Spleen (tissue), 11 donors: ENCODE measurements at regions not wholly inside any gene's neighbourhood (a gene's known extent, or its start where the extent isn't known, plus 50 kb on each side); places are given as distances from the start of the nearest gene placed in this dataset.

Experiments
- DNase-seq: peaks from one replicate; pipeline ENCODE4 v3.0.0-alpha.2; 2020
- H3K27ac ChIP-seq, 8 donors: fragments of 200-600 bp; sonication (generic) in 7 of 8; 1 replicate in 4 of 8; 2 replicates in 4 of 8; pipeline versions ENCODE4 v1.5.0 to v1.8.0; 2016 to 2021; ENCODE audit warnings: inconsistent platforms in 4 of 8, mild to moderate bottlenecking in 4 of 8, moderate library complexity in 1 of 8
- H3K27me3 ChIP-seq, 7 donors: fragments of 200-600 bp; sonication (generic) in 6 of 7; replicated peaks in 1 of 7; 1 replicate in 4 of 7; 2 replicates in 3 of 7; pipeline versions ENCODE4 v1.5.0 to v1.8.0; 2016 to 2021; ENCODE audit warnings: inconsistent platforms in 3 of 7, mild to moderate bottlenecking in 1 of 7
- H3K36me3 ChIP-seq, 6 donors: fragments of 200-600 bp; sonication (generic) in 5 of 6; 1 replicate in 4 of 6; 2 replicates in 2 of 6; pipeline versions ENCODE4 v1.5.0 to v1.8.0; 2016 to 2021; ENCODE audit warnings: inconsistent platforms in 2 of 6
- H3K4me1 ChIP-seq, 6 donors: fragments of 200-600 bp; sonication (generic) in 5 of 6; 1 replicate in 3 of 6; 2 replicates in 3 of 6; pipeline versions ENCODE4 v1.5.0 to v1.8.0; 2016 to 2021; ENCODE audit warnings: inconsistent platforms in 3 of 6
- H3K4me3 ChIP-seq, 8 donors: fragments of 200-600 bp; sonication (generic) in 7 of 8; 1 replicate in 4 of 8; 2 replicates in 4 of 8; pipeline versions ENCODE4 v1.5.0 to v1.8.0; 2016 to 2021; ENCODE audit warnings: inconsistent platforms in 4 of 8, mild to moderate bottlenecking in 4 of 8, moderate library complexity in 2 of 8
- H3K9me3 ChIP-seq, 8 donors: fragments of 200-600 bp; sonication (generic) in 7 of 8; 1 replicate in 4 of 8; 2 replicates in 4 of 8; pipeline versions ENCODE4 v1.5.0 to v1.8.0; 2016 to 2021; ENCODE audit warnings: inconsistent platforms in 4 of 8
- POLR2A ChIP-seq, 3 donors: fragments of 450-650 bp; IDR thresholded peaks; one replicate each; pipeline ENCODE4 v1.5.1; 2017; ENCODE audit warnings: antibody characterized with exemption in 3 of 3, mild to moderate bottlenecking in 1 of 3
- POLR2AphosphoS5 ChIP-seq, 3 donors: sonication (generic); formaldehyde crosslinking; IDR thresholded peaks; one replicate each; pipeline ENCODE4 v1.5.1; 2017; ENCODE audit warnings: antibody characterized with exemption in 3 of 3
- WGBS, 5 donors: extraction: QIAGEN DNeasy Blood & Tissue Kit in 3 of 5; methylation state at CpG; one replicate each; pipeline versions ENCODE4 v1.1.5 to v1.1.7; 2013 to 2018; 5-methylcytosine and 5-hydroxymethylcytosine counted together
- intact Hi-C: fragments of 100-400 bp; cut with DNase I; formaldehyde crosslinking; loops from one replicate; pipeline ENCODE4 v1.15.0; 2023; ENCODE audit warnings: low total_unique reads
- TF ChIP-seq, protein P1 (sequence below), 11 experiments: fragments of 200-600 bp in 7 of 11; fragments of 450-650 bp in 4 of 11; sonication (generic) in 4 of 11; IDR thresholded peaks in 8 of 11; conservative IDR thresholded peaks in 3 of 11; 1 replicate in 7 of 11; 2 replicates in 4 of 11; pipeline versions ENCODE4 v1.4.0 to v1.8.0; 2016 to 2021; ENCODE audit warnings: antibody characterized with exemption in 11 of 11, inconsistent platforms in 4 of 11, mild to moderate bottlenecking in 1 of 11
- donor health status: healthy with polysubstance abuse.
- donor health status: DM: no; HTN: no; CAD: no; lungs with moderate emphysema.
- donor health status: DM: no; HTN: no; CAD: no.
- donor health status: Bipolar disorder and iron deficiency.
- donor health status: healthy.
- donor health status: DM: no; HTN: no; CAD: no.
- donor health status: DM: yes; HTN: yes; CAD: no.

- no peaks in the 10 kb centered on the region for H3K4me1 ChIP-seq
- 86 to 95% (median 90%) methylated on average over 4 of the region's 4 CpGs for WGBS, 5 donors
- no peak overlapping the region for H3K4me3 ChIP-seq
- DNase-seq, result no peak
- intact Hi-C loops, result no loop called here
- H3K36me3 ChIP-seq, result no peaks in the 10 kb centered on the region
- no peaks in the 10 kb centered on the region for H3K9me3 ChIP-seq
- no peaks in the 10 kb centered on the region for H3K27me3 ChIP-seq
- TF ChIP-seq POLR2AphosphoS5 (IDR thresholded peaks at IDR 0.05), result no peak
- no peak for TF ChIP-seq POLR2A (IDR thresholded peaks at IDR 0.05)
- TF ChIP-seq, protein P1, sequence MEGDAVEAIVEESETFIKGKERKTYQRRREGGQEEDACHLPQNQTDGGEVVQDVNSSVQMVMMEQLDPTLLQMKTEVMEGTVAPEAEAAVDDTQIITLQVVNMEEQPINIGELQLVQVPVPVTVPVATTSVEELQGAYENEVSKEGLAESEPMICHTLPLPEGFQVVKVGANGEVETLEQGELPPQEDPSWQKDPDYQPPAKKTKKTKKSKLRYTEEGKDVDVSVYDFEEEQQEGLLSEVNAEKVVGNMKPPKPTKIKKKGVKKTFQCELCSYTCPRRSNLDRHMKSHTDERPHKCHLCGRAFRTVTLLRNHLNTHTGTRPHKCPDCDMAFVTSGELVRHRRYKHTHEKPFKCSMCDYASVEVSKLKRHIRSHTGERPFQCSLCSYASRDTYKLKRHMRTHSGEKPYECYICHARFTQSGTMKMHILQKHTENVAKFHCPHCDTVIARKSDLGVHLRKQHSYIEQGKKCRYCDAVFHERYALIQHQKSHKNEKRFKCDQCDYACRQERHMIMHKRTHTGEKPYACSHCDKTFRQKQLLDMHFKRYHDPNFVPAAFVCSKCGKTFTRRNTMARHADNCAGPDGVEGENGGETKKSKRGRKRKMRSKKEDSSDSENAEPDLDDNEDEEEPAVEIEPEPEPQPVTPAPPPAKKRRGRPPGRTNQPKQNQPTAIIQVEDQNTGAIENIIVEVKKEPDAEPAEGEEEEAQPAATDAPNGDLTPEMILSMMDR (IDR thresholded peaks at IDR 0.05 in 8 of 11, conservative IDR thresholded peaks at IDR 0.05 in 3 of 11), result no peak
- no peak overlapping the region for H3K27ac ChIP-seq
Measured at GRCh38 chr5:74320526-74320925, 320.0 kb downstream of the ENC1 start.

- TF ChIP-seq POLR2A (IDR thresholded peaks at IDR 0.05) (no peak), POLR2AphosphoS5 (IDR thresholded peaks at IDR 0.05) (no peak)
- TF ChIP-seq, protein P1 (IDR thresholded peaks at IDR 0.05 in 8 of 11, conservative IDR thresholded peaks at IDR 0.05 in 3 of 11), result no peak
- no peaks in the 10 kb centered on the region for H3K9me3 ChIP-seq
- no peaks in the 10 kb centered on the region for H3K36me3 ChIP-seq
- no peak for DNase-seq
- H3K27ac ChIP-seq, result no peak overlapping the region
- no peak overlapping the region for H3K4me3 ChIP-seq
- H3K4me1 ChIP-seq, result no peaks in the 10 kb centered on the region
- H3K27me3 ChIP-seq, result no peaks in the 10 kb centered on the region
- intact Hi-C loops, result no loop called here
- 72 to 89% (median 81%) methylated on average over 3 of the region's 3 CpGs for WGBS, 5 donors
Measured at GRCh38 chr5:74319076-74319475, 321.5 kb downstream of the ENC1 start.

GRCh38 chr5:74316064-74316603, 324.4 kb downstream of the ENC1 start:
- Histone ChIP-seq H3K4me1 (no peaks in the 10 kb centered on the region), H3K9me3 (no peaks in the 10 kb centered on the region), H3K27me3 (no peaks in the 10 kb centered on the region), H3K36me3 (no peaks in the 10 kb centered on the region), H3K4me3 (no peak overlapping the region), H3K27ac (no peak overlapping the region)
- DNase-seq, result no peak
- WGBS, 5 donors, result 45 to 57% (median 56%) methylated on average over 3 of the region's 3 CpGs
- TF ChIP-seq, protein P1 (IDR thresholded peaks at IDR 0.05 in 8 of 11, conservative IDR thresholded peaks at IDR 0.05 in 3 of 11), result no peak
- intact Hi-C loops, result no loop called here

DNA sequence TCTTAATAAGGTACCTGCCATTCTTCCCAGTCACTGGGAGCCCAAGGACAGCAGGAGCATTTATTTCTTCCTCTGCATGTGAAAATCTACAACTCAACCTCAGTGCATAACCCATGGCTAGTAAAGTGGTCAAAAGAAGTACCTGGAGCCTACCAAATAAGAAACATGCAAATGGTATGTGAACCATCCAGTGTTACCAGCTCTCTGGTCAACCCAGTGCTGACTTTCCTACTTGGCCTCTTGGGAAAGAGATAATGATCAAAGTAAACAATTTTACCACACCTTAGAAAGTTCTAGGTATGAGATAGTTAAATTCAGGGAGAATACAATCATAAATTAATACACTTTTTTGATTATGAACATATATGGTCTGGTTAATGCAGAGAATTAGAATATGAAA, 325.6 kb downstream of the ENC1 start:
- no peak for TF ChIP-seq POLR2A (IDR thresholded peaks at IDR 0.05)
- TF ChIP-seq, protein P1 (IDR thresholded peaks at IDR 0.05 in 8 of 11, conservative IDR thresholded peaks at IDR 0.05 in 3 of 11), result no peak
- no peak for TF ChIP-seq POLR2AphosphoS5 (IDR thresholded peaks at IDR 0.05)
- Histone ChIP-seq H3K4me3 (no peak overlapping the region), H3K9me3 (no peaks in the 10 kb centered on the region), H3K36me3 (no peaks in the 10 kb centered on the region), H3K27ac (no peak overlapping the region), H3K27me3 (no peaks in the 10 kb centered on the region), H3K4me1 (no peaks in the 10 kb centered on the region)
- intact Hi-C loops, result no loop called here
- DNase-seq, result no peak
